HepG2 (cell line): ENCODE measurements at regions not wholly inside any gene's neighbourhood (a gene's known extent, or its start where the extent isn't known, plus 50 kb on each side); places are given as distances from the start of the nearest gene placed in this dataset.
A peak's percentile ranks its signal among the peaks of the same experiment; 100 is the strongest.

ENCODE experiments used
- ATAC-seq: fragments of 200-7000 bp; cut with Tn5 transposase; 3 replicates; pipeline ENCODE4 v1.9.1; 2020; ENCODE audit warnings: mild to moderate bottlenecking, moderate library complexity
- BruUV-seq: library from RNA; stranded (reverse); fragments of 400-500 nt; replicated peaks from 2 replicates; lab custom pipeline; 2021; lab: Mats Ljungman, UMichigan
- CTCF ChIA-PET: fragments of 300-600 bp; formaldehyde crosslinking; extraction: SDS; loops from one replicate; lab custom pipeline; 2021; ENCODE audit warnings: low total read pairs, inconsistent platforms, low intra/inter-chr PET ratio; lab: Yijun Ruan, JAX
- POLR2A ChIA-PET: fragments of 350-600 bp; sonication (Branson Sonifier 250); formaldehyde crosslinking; loops from one replicate; lab custom pipeline; 2020; ENCODE audit warnings: antibody characterized with exemption, inconsistent platforms; lab: Yijun Ruan, JAX
- DNase-seq: peaks from one replicate; pipeline ENCODE4 v3.0.0-alpha.2; 2015; ENCODE audit warnings: low spot score
- FAIRE-seq: peaks from 3 replicates; lab custom pipeline; 2011; peaks lifted over from hg19 to GRCh38; lab: Jason Lieb, UNC
- H2AFZ ChIP-seq: one replicate; pipeline ENCODE4 v1.6.1; 2011; ENCODE audit warnings: low read length, inconsistent platforms
- H3K27ac ChIP-seq: fragments of 300-600 bp; 3 replicates; pipeline ENCODE4 v1.8.0; 2011; ENCODE audit warnings: mixed run types, mild to moderate bottlenecking, mixed read lengths, low read length, inconsistent platforms; ENCODE audit not compliant: insufficient read depth; ENCODE audit errors: extremely low read length
- H3K27me3 ChIP-seq, 2 experiments: fragments of 200-600 bp in 1 of 2; 2 replicates in 1 of 2; 3 replicates in 1 of 2; pipeline versions ENCODE4 v1.6.0 to v1.8.0; 2011; ENCODE audit warnings: low read length in 2 of 2, mild to moderate bottlenecking in 2 of 2, moderate library complexity in 2 of 2, inconsistent platforms in 1 of 2; ENCODE audit not compliant: insufficient read depth in 2 of 2, control insufficient read depth in 1 of 2
- H3K36me3 ChIP-seq, 2 experiments: fragments of 200-600 bp in 1 of 2; replicated peaks in 1 of 2; 2 replicates in 1 of 2; 3 replicates in 1 of 2; pipeline versions ENCODE4 v1.5.1 to v1.8.0; 2011; ENCODE audit warnings: low read length in 2 of 2, inconsistent platforms in 1 of 2; ENCODE audit not compliant: insufficient read depth in 2 of 2, control insufficient read depth in 1 of 2
- H3K4me1 ChIP-seq: 2 replicates; pipeline ENCODE4 v1.5.1; 2012; ENCODE audit warnings: low read length, inconsistent platforms; ENCODE audit not compliant: insufficient read depth
- H3K4me2 ChIP-seq: 2 replicates; pipeline ENCODE4 v1.6.0; 2011; ENCODE audit warnings: low read depth, low read length, inconsistent platforms
- H3K4me3 ChIP-seq, 3 experiments: fragments of 200-600 bp in 1 of 3; sonication (generic), shearing (Covaris generic) in 1 of 3; replicated peaks in 1 of 3; 2 replicates each; pipeline ENCODE4 v1.5.1; 2011 to 2016; ENCODE audit warnings: low read length in 3 of 3, inconsistent platforms in 2 of 3, low read depth in 2 of 3, mild to moderate bottlenecking in 2 of 3, control low read depth in 1 of 3, mixed read lengths in 1 of 3; ENCODE audit not compliant: insufficient read depth in 1 of 3
- H3K79me2 ChIP-seq: one replicate; pipeline ENCODE4 v1.6.1; 2011; ENCODE audit warnings: low read length, inconsistent platforms; ENCODE audit not compliant: insufficient read depth
- H3K9ac ChIP-seq: 2 replicates; pipeline ENCODE4 v1.6.0; 2011; ENCODE audit warnings: mild to moderate bottlenecking, low read depth, low read length, inconsistent platforms; ENCODE audit not compliant: insufficient read depth
- H3K9me3 ChIP-seq: 2 replicates; pipeline ENCODE4 v1.5.1; 2012; ENCODE audit warnings: mild to moderate bottlenecking, low read length
- H4K20me1 ChIP-seq: 2 replicates; pipeline ENCODE4 v1.6.0; 2011; ENCODE audit warnings: inconsistent platforms, mild to moderate bottlenecking, low read length, moderate library complexity; ENCODE audit not compliant: insufficient read depth
- CC2D1A ChIP-seq: sonication (generic); formaldehyde crosslinking; IDR thresholded peaks from 2 replicates; pipeline ENCODE4 v1.8.1; 2023; ENCODE audit warnings: mild to moderate bottlenecking, missing genetic modification reagents
- ETV5 ChIP-seq: IDR thresholded peaks from 2 replicates; pipeline ENCODE4 v1.6.1; 2018; ENCODE audit warnings: missing biosample characterization, missing genetic modification reagents, inconsistent platforms, borderline replicate concordance
- GZF1 ChIP-seq: sonication (generic); formaldehyde crosslinking; IDR thresholded peaks from 2 replicates; pipeline ENCODE4 v1.5.1; 2020; ENCODE audit warnings: mild to moderate bottlenecking, missing genetic modification reagents
- HDAC6 ChIP-seq: fragments of 200-600 bp; sonication (generic); IDR thresholded peaks from 2 replicates; pipeline ENCODE4 v1.7.0; 2017; ENCODE audit warnings: mild to moderate bottlenecking, antibody characterized with exemption, low read length, low read depth
- JDP2 ChIP-seq: sonication (generic); formaldehyde crosslinking; IDR thresholded peaks from 2 replicates; pipeline ENCODE4 v1.8.1; 2022; ENCODE audit warnings: missing genetic modification reagents, borderline replicate concordance
- KDM5B ChIP-seq: sonication (generic); formaldehyde crosslinking; IDR thresholded peaks from 2 replicates; pipeline ENCODE4 v1.4.0; 2020; ENCODE audit warnings: missing genetic modification reagents, mild to moderate bottlenecking, borderline replicate concordance
- KMT2A ChIP-seq: sonication (generic); formaldehyde crosslinking; IDR thresholded peaks from 2 replicates; pipeline ENCODE4 v1.4.0; 2020; ENCODE audit warnings: missing genetic modification reagents
- MZF1 ChIP-seq: sonication (generic); formaldehyde crosslinking; IDR thresholded peaks from 2 replicates; pipeline ENCODE4 v1.8.1; 2023; ENCODE audit warnings: mild to moderate bottlenecking, missing genetic modification reagents, borderline replicate concordance
- POGZ ChIP-seq: sonication (generic); formaldehyde crosslinking; IDR thresholded peaks from 2 replicates; pipeline ENCODE4 v1.4.0; 2020; ENCODE audit warnings: mild to moderate bottlenecking, missing genetic modification reagents
- SETDB1 ChIP-seq: sonication (generic); formaldehyde crosslinking; IDR thresholded peaks from 2 replicates; pipeline ENCODE4 v1.5.1; 2020; ENCODE audit warnings: missing genetic modification reagents, mild to moderate bottlenecking, borderline replicate concordance
- SP140L ChIP-seq: sonication (generic); formaldehyde crosslinking; IDR thresholded peaks from 2 replicates; pipeline ENCODE4 v1.4.0; 2020; ENCODE audit warnings: missing genetic modification reagents, borderline replicate concordance
- ZFP62 ChIP-seq: sonication (generic); formaldehyde crosslinking; IDR thresholded peaks from 2 replicates; pipeline ENCODE4 v1.4.0; 2020; ENCODE audit warnings: missing genetic modification reagents
- ZNF746 ChIP-seq: sonication (generic); formaldehyde crosslinking; IDR thresholded peaks from 2 replicates; pipeline ENCODE4 v1.8.0; 2022; ENCODE audit warnings: mild to moderate bottlenecking, missing genetic modification reagents
- WGBS: methylation state at CpG from one replicate; pipeline ENCODE4 v1.1.6; 2017; ENCODE audit warnings: low lambda C conversion rate; 5-methylcytosine and 5-hydroxymethylcytosine counted together
- in situ Hi-C: cut with HindIII; loops from 2 replicates; pipeline ENCODE4 v1.10.0; 2017; ENCODE audit warnings: low pct_unique_long_range_greater_than_20kb; ENCODE audit not compliant: extremely low pct_ligation_motif_present
- intact Hi-C: fragments of 100-400 bp; cut with micrococcal nuclease; formaldehyde crosslinking; loops from one replicate; pipeline ENCODE4 v1.10.0; 2022; ENCODE audit not compliant: unreplicated experiment
- TF ChIP-seq, protein P1 (sequence below): IDR thresholded peaks from 2 replicates; pipeline ENCODE4 v1.4.0; 2020; ENCODE audit warnings: mild to moderate bottlenecking, missing genetic modification reagents
- TF ChIP-seq, protein P2 (sequence below): sonication (generic); formaldehyde crosslinking; IDR thresholded peaks from 2 replicates; pipeline ENCODE4 v1.5.1; 2020; ENCODE audit warnings: missing genetic modification reagents, mild to moderate bottlenecking, borderline replicate concordance
- TF ChIP-seq, protein P3 (sequence below): sonication (generic); formaldehyde crosslinking; IDR thresholded peaks from 2 replicates; pipeline ENCODE4 v1.8.0; 2022; ENCODE audit warnings: mild to moderate bottlenecking, missing genetic modification reagents, moderate library complexity
- TF ChIP-seq, protein P4 (sequence below): sonication (generic); formaldehyde crosslinking; IDR thresholded peaks from 2 replicates; pipeline ENCODE4 v1.5.1; 2020; ENCODE audit warnings: missing genetic modification reagents, mild to moderate bottlenecking, borderline replicate concordance

- TF ChIP-seq, protein P1, sequence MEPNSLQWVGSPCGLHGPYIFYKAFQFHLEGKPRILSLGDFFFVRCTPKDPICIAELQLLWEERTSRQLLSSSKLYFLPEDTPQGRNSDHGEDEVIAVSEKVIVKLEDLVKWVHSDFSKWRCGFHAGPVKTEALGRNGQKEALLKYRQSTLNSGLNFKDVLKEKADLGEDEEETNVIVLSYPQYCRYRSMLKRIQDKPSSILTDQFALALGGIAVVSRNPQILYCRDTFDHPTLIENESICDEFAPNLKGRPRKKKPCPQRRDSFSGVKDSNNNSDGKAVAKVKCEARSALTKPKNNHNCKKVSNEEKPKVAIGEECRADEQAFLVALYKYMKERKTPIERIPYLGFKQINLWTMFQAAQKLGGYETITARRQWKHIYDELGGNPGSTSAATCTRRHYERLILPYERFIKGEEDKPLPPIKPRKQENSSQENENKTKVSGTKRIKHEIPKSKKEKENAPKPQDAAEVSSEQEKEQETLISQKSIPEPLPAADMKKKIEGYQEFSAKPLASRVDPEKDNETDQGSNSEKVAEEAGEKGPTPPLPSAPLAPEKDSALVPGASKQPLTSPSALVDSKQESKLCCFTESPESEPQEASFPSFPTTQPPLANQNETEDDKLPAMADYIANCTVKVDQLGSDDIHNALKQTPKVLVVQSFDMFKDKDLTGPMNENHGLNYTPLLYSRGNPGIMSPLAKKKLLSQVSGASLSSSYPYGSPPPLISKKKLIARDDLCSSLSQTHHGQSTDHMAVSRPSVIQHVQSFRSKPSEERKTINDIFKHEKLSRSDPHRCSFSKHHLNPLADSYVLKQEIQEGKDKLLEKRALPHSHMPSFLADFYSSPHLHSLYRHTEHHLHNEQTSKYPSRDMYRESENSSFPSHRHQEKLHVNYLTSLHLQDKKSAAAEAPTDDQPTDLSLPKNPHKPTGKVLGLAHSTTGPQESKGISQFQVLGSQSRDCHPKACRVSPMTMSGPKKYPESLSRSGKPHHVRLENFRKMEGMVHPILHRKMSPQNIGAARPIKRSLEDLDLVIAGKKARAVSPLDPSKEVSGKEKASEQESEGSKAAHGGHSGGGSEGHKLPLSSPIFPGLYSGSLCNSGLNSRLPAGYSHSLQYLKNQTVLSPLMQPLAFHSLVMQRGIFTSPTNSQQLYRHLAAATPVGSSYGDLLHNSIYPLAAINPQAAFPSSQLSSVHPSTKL = peak; percentile 69
- TF ChIP-seq SETDB1 (CRISPR knock-in tag) (no peak), GZF1 (CRISPR knock-in tag) (no peak), POGZ (CRISPR knock-in tag) (peak; percentile 45), KMT2A (no peak), KDM5B (no peak)
- TF ChIP-seq, protein P2, sequence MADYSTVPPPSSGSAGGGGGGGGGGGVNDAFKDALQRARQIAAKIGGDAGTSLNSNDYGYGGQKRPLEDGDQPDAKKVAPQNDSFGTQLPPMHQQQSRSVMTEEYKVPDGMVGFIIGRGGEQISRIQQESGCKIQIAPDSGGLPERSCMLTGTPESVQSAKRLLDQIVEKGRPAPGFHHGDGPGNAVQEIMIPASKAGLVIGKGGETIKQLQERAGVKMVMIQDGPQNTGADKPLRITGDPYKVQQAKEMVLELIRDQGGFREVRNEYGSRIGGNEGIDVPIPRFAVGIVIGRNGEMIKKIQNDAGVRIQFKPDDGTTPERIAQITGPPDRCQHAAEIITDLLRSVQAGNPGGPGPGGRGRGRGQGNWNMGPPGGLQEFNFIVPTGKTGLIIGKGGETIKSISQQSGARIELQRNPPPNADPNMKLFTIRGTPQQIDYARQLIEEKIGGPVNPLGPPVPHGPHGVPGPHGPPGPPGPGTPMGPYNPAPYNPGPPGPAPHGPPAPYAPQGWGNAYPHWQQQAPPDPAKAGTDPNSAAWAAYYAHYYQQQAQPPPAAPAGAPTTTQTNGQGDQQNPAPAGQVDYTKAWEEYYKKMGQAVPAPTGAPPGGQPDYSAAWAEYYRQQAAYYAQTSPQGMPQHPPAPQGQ (CRISPR knock-in tag) = no peak
Observed at GRCh38 chr2:146212602-146213001, 1632.2 kb upstream of the ACVR2A start (continued).

- ChIA-PET POLR2A (no interaction called here), CTCF (no interaction called here)
- Histone ChIP-seq H3K9me3 (no peaks in the 10 kb centered on the region), H3K27ac (no peak overlapping the region), H2AFZ (no peak overlapping the region), H3K27me3 (no peaks in the 10 kb centered on the region), H4K20me1 (no peaks in the 10 kb centered on the region), H3K9ac (no peak overlapping the region), H3K36me3 (no peaks in the 10 kb centered on the region), H3K4me3 (no peak overlapping the region), H3K4me1 (peaks cover 29% of the 10 kb centered on the region), H3K4me2 (no peak overlapping the region), H3K79me2 (no peaks in the 10 kb centered on the region)
- no peak for DNase-seq
- BruUV-seq = no TSS peak
- FAIRE-seq = no peak
- 57% methylated on average over 3 of the region's 3 CpGs for WGBS
- in situ Hi-C loops (no loop called here), intact Hi-C loops (no loop called here)
- ATAC-seq = no peak
- TF ChIP-seq, protein P3, sequence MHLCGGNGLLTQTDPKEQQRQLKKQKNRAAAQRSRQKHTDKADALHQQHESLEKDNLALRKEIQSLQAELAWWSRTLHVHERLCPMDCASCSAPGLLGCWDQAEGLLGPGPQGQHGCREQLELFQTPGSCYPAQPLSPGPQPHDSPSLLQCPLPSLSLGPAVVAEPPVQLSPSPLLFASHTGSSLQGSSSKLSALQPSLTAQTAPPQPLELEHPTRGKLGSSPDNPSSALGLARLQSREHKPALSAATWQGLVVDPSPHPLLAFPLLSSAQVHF = no peak
- TF ChIP-seq MZF1 (CRISPR knock-in tag) (no peak), JDP2 (CRISPR knock-in tag) (no peak), ZNF746 (no peak), CC2D1A (no peak), ETV5 (no peak), SP140L (no peak), HDAC6 (no peak), ZFP62 (CRISPR knock-in tag) (no peak)
- TF ChIP-seq, protein P4, sequence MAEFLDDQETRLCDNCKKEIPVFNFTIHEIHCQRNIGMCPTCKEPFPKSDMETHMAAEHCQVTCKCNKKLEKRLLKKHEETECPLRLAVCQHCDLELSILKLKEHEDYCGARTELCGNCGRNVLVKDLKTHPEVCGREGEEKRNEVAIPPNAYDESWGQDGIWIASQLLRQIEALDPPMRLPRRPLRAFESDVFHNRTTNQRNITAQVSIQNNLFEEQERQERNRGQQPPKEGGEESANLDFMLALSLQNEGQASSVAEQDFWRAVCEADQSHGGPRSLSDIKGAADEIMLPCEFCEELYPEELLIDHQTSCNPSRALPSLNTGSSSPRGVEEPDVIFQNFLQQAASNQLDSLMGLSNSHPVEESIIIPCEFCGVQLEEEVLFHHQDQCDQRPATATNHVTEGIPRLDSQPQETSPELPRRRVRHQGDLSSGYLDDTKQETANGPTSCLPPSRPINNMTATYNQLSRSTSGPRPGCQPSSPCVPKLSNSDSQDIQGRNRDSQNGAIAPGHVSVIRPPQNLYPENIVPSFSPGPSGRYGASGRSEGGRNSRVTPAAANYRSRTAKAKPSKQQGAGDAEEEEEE (CRISPR knock-in tag) = no peak
Observed at GRCh38 chr2:146209842-146210275, 1635.0 kb upstream of the ACVR2A start.
